Natural killer cell treated with Interleukin-12 subunit alpha and Interleukin-12 subunit beta and Interleukin-15 and Interleukin-18, amount 100 ng/mL, for 72 hours (primary cell): ENCODE measurements at regions not wholly inside any gene's neighbourhood (a gene's known extent, or its start where the extent isn't known, plus 50 kb on each side); places are given as distances from the start of the nearest gene placed in this dataset.
A peak's percentile ranks its signal among the peaks of the same experiment; 100 is the strongest.

Experiments used
- ATAC-seq, 2 donors: fragments of 150-1000 bp; cut with Tn5 transposase in 1 of 2; sonication (Bioruptor Pico), chemical (Tn5 transposase) in 1 of 2; 2 replicates each; pipeline ENCODE4 v1.10.0; 2021
- DNase-seq: peaks from one replicate; pipeline ENCODE4 v3.0.0; 2022; ENCODE audit warnings: low spot score
- H3K27ac Mint-ChIP-seq, 2 donors: 1 replicate in 1 of 2; 2 replicates in 1 of 2; pipeline ENCODE4 v1.8.0; 2022; ENCODE audit warnings: mixed read lengths in 2 of 2, mild to moderate bottlenecking in 1 of 2, moderate library complexity in 1 of 2
- H3K27me3 Mint-ChIP-seq, 2 donors: 1 replicate in 1 of 2; 2 replicates in 1 of 2; pipeline ENCODE4 v1.8.0; 2022; ENCODE audit warnings: mixed read lengths in 2 of 2
- H3K36me3 Mint-ChIP-seq: one replicate; pipeline ENCODE4 v1.8.0; 2022; ENCODE audit warnings: mixed read lengths
- H3K4me1 Mint-ChIP-seq, 2 donors: 1 replicate in 1 of 2; 2 replicates in 1 of 2; pipeline ENCODE4 v1.8.0; 2022; ENCODE audit warnings: low read depth in 2 of 2, mixed read lengths in 2 of 2, mild to moderate bottlenecking in 1 of 2
- H3K4me3 Mint-ChIP-seq: one replicate; pipeline ENCODE4 v1.8.0; 2022; ENCODE audit warnings: mixed read lengths
- H3K9me3 Mint-ChIP-seq: 2 replicates; pipeline ENCODE4 v1.8.0; 2022; ENCODE audit warnings: mixed read lengths

DNA sequence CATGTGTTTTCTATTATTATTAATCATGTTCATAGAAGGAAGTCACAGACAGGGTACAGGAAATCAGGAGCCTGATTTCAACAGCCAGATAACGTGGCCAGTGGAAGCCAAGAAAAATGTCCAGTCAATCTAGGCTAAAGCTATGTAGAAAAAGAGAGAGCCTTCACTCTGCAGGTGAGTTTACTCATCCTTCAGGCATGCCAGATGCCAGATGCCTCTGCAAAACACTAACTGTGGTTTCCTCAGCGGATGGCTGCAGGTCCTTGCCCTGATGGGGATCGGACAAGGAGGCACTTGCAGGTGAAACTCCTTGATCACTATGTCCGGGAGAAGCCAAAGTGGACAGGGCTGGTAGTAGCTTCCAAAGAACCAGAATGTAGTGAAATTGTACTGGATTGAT is 962.3 kb upstream of the RAG2 start:
- H3K27me3 Mint-ChIP-seq = no peaks in the 10 kb centered on the region
- H3K4me1 Mint-ChIP-seq = no peaks in the 10 kb centered on the region
- H3K4me3 Mint-ChIP-seq = no peak overlapping the region
- H3K9me3 Mint-ChIP-seq = no peaks in the 10 kb centered on the region
- DNase-seq = no peak
- no peaks in the 10 kb centered on the region for H3K36me3 Mint-ChIP-seq
- no peak overlapping the region for H3K27ac Mint-ChIP-seq
- no peak for ATAC-seq

- no peak overlapping the region for H3K27ac Mint-ChIP-seq
- no peaks in the 10 kb centered on the region for H3K9me3 Mint-ChIP-seq
- ATAC-seq (no peak), DNase-seq (no peak)
- no peaks in the 10 kb centered on the region for H3K4me1 Mint-ChIP-seq
- H3K36me3 Mint-ChIP-seq = no peaks in the 10 kb centered on the region
- no peaks in the 10 kb centered on the region for H3K27me3 Mint-ChIP-seq
- no peak overlapping the region for H3K4me3 Mint-ChIP-seq
These were observed 960.7 kb upstream of the RAG2 start for GRCh38 chr11:37558619-37559210.

- no peak for DNase-seq
- no peaks in the 10 kb centered on the region for H3K36me3 Mint-ChIP-seq
- no peaks in the 10 kb centered on the region for H3K4me1 Mint-ChIP-seq
- H3K9me3 Mint-ChIP-seq = no peaks in the 10 kb centered on the region
- no peaks in the 10 kb centered on the region for H3K27me3 Mint-ChIP-seq
- ATAC-seq = no peak
- H3K4me3 Mint-ChIP-seq = no peak overlapping the region
- no peak overlapping the region for H3K27ac Mint-ChIP-seq
These were observed 960.0 kb upstream of the RAG2 start for GRCh38 chr11:37557990-37558389.

DNA sequence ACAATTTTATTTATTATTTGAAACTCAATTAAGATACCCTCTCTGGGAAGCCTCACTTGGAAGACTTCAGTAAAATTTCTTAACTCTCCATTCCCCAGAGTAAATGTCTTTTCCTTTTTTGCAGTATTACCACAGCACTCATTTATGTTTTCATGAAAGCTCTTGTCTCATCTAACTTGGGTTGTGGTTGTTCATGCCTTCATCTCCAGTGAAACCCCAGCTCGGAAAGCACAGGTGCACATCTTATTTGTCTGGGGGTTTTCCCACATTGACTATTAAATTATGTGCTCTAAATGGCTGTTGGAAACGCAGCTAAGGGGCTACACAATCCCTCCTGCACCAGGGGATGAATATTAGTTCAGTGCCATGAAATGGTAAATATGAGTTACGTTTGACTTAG is 954.2 kb upstream of the RAG2 start:
- H3K4me3 Mint-ChIP-seq = no peak overlapping the region
- no peaks in the 10 kb centered on the region for H3K9me3 Mint-ChIP-seq
- H3K27me3 Mint-ChIP-seq = no peaks in the 10 kb centered on the region
- no peak overlapping the region for H3K27ac Mint-ChIP-seq
- no peaks in the 10 kb centered on the region for H3K4me1 Mint-ChIP-seq
- no peaks in the 10 kb centered on the region for H3K36me3 Mint-ChIP-seq
- DNase-seq (no peak), ATAC-seq (no peak)

GRCh38 chr11:37544491-37544890 is 946.5 kb upstream of the RAG2 start:
- Mint-ChIP-seq H3K27me3 (no peaks in the 10 kb centered on the region), H3K36me3 (peaks cover 15% of the 10 kb centered on the region), H3K9me3 (peaks cover 7% of the 10 kb centered on the region), H3K4me3 (no peak overlapping the region), H3K4me1 (no peaks in the 10 kb centered on the region), H3K27ac (no peak overlapping the region)
- DNase-seq = no peak
- ATAC-seq = no peak

GRCh38 chr11:37533830-37534229 is 935.8 kb upstream of the RAG2 start:
- no peak for ATAC-seq
- no peak for DNase-seq
- H3K27ac Mint-ChIP-seq = no peak overlapping the region
- H3K36me3 Mint-ChIP-seq = peaks cover 20% of the 10 kb centered on the region
- H3K4me1 Mint-ChIP-seq = no peaks in the 10 kb centered on the region
- no peaks in the 10 kb centered on the region for H3K27me3 Mint-ChIP-seq
- H3K4me3 Mint-ChIP-seq = no peak overlapping the region
- peaks cover 4% of the 10 kb centered on the region for H3K9me3 Mint-ChIP-seq

GRCh38 chr11:37533087-37533486 is 935.1 kb upstream of the RAG2 start:
- DNase-seq (no peak), ATAC-seq (no peak)
- H3K4me3 Mint-ChIP-seq = no peak overlapping the region
- no peaks in the 10 kb centered on the region for H3K27me3 Mint-ChIP-seq
- H3K36me3 Mint-ChIP-seq = peaks cover 25% of the 10 kb centered on the region
- H3K27ac Mint-ChIP-seq = no peak overlapping the region
- no peaks in the 10 kb centered on the region for H3K4me1 Mint-ChIP-seq
- H3K9me3 Mint-ChIP-seq = peaks cover 4% of the 10 kb centered on the region

GRCh38 chr11:37532271-37532670 is 934.2 kb upstream of the RAG2 start:
- Mint-ChIP-seq H3K4me1 (no peaks in the 10 kb centered on the region), H3K27ac (no peak overlapping the region), H3K9me3 (peaks cover 4% of the 10 kb centered on the region), H3K4me3 (no peak overlapping the region), H3K36me3 (peaks cover 27% of the 10 kb centered on the region), H3K27me3 (no peaks in the 10 kb centered on the region)
- ATAC-seq (no peak), DNase-seq (no peak)

DNA sequence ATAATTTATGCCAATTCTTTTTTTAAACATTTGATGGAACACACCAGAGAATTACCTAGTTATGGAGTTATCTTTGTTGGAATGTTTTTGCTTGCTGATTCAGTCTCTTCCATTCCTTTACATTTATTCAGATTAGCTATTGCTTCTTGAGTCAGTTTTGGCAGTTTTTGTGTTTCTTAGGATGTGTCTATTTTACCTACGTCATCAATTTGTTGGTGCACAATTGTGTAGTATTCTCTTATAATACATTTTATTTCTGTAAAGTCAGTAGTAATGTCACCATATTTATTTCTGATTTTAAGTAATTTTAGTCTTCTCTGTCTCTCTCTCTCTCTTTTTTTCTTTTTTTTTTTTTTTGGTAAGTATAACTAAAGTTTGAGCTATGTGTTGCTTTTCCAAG is 929.5 kb upstream of the RAG2 start:
- peaks cover 25% of the 10 kb centered on the region for H3K36me3 Mint-ChIP-seq
- H3K9me3 Mint-ChIP-seq = peaks cover 4% of the 10 kb centered on the region
- H3K27me3 Mint-ChIP-seq = no peaks in the 10 kb centered on the region
- no peak overlapping the region for H3K4me3 Mint-ChIP-seq
- ATAC-seq (no peak), DNase-seq (no peak)
- H3K27ac Mint-ChIP-seq = no peak overlapping the region
- no peaks in the 10 kb centered on the region for H3K4me1 Mint-ChIP-seq

- Mint-ChIP-seq H3K4me3 (no peak overlapping the region), H3K36me3 (peaks cover 15% of the 10 kb centered on the region), H3K4me1 (no peaks in the 10 kb centered on the region), H3K9me3 (peaks cover 13% of the 10 kb centered on the region), H3K27me3 (no peaks in the 10 kb centered on the region), H3K27ac (no peak overlapping the region)
- ATAC-seq (no peak), DNase-seq (no peak)
These were observed 927.3 kb upstream of the RAG2 start for GRCh38 chr11:37525336-37525735.

GRCh38 chr11:37519781-37520180 is 921.7 kb upstream of the RAG2 start:
- peaks cover 8% of the 10 kb centered on the region for H3K9me3 Mint-ChIP-seq
- peaks cover 15% of the 10 kb centered on the region for H3K36me3 Mint-ChIP-seq
- H3K4me1 Mint-ChIP-seq = no peaks in the 10 kb centered on the region
- H3K4me3 Mint-ChIP-seq = no peak overlapping the region
- ATAC-seq = no peak
- H3K27ac Mint-ChIP-seq = no peak overlapping the region
- no peaks in the 10 kb centered on the region for H3K27me3 Mint-ChIP-seq
- DNase-seq = no peak

DNA sequence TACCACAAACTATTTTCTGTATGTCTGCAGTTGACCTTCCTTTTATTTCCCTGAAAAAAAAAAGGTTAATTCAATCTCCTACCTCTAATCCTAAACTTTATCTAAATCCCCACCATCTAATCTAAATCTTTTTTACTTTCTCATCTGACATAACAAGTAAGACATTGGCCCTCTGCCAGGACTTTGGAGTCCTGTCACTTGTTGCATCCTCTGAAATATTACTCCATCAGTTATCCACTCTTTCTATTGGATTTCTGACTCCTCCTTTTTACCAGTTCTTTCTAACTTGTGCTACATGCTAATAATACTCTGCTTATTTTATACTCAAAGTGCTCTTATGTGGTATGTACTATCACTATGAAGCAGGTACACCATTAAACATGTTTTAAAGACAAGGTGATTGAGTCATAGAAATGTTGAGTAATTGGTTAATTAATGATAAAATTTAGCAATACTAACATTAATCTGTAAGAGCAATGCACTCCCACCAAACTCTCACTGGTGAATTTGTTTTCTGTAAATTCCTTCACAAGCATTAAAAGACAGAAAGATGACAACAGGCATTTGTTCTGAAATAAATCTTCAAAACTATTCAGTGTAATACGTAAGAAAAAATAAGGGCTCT is 914.2 kb upstream of the RAG2 start:
- DNase-seq = no peak
- Mint-ChIP-seq H3K27ac (no peak overlapping the region), H3K4me1 (peaks cover 4 to 11% of the 10 kb centered on the region in 2 donors), H3K9me3 (no peaks in the 10 kb centered on the region), H3K36me3 (peaks cover 6% of the 10 kb centered on the region), H3K27me3 (no peaks in the 10 kb centered on the region), H3K4me3 (no peak overlapping the region)
- ATAC-seq = no peak

- DNase-seq (no peak), ATAC-seq (peak; percentile 44 to 84)
- Mint-ChIP-seq H3K27me3 (peaks cover 0 to 1% of the 10 kb centered on the region in 2 donors), H3K27ac (no peak overlapping the region), H3K4me3 (no peak overlapping the region), H3K36me3 (peaks cover 6% of the 10 kb centered on the region), H3K4me1 (peaks cover 4 to 11% of the 10 kb centered on the region in 2 donors), H3K9me3 (no peaks in the 10 kb centered on the region)
These were observed 913.4 kb upstream of the RAG2 start for GRCh38 chr11:37511425-37511933.

DNA sequence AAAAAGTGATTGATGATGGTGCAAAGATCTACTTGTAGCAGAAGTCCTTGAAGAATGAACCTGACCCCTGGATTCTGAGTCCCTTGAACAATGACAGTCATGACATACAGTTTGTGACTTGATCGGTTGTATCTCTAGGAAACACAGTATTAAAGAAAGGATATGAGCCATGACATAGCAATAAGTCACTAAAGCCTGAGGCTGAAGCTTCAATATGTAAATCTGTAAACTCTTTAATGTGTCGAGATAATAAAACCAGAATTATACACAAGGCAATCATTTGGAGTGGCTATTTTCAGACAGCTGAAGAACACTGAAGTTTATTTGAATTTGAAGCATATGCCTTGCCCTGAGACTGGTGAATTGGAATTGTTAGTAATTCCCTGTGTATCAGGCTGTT is 911.5 kb upstream of the RAG2 start:
- no peak overlapping the region for H3K4me3 Mint-ChIP-seq
- H3K27ac Mint-ChIP-seq = no peak overlapping the region
- no peaks in the 10 kb centered on the region for H3K36me3 Mint-ChIP-seq
- peaks cover 0 to 4% of the 10 kb centered on the region in 2 donors for H3K27me3 Mint-ChIP-seq
- DNase-seq (no peak), ATAC-seq (no peak)
- H3K4me1 Mint-ChIP-seq = peaks cover 4 to 11% of the 10 kb centered on the region in 2 donors
- H3K9me3 Mint-ChIP-seq = no peaks in the 10 kb centered on the region

- Mint-ChIP-seq H3K4me1 (peaks cover 22 to 26% of the 10 kb centered on the region in 2 donors), H3K27ac (no peak overlapping the region), H3K9me3 (no peaks in the 10 kb centered on the region), H3K27me3 (peaks cover 0 to 4% of the 10 kb centered on the region in 2 donors), H3K4me3 (no peak overlapping the region), H3K36me3 (no peaks in the 10 kb centered on the region)
- no peak for DNase-seq
- no peak for ATAC-seq
These were observed 908.5 kb upstream of the RAG2 start for GRCh38 chr11:37506531-37506930.
